GM19023 (cell line): ENCODE measurements at regions not wholly inside any gene's neighbourhood (a gene's known extent, or its start where the extent isn't known, plus 50 kb on each side); places are given as distances from the start of the nearest gene placed in this dataset.
"Not testable (repeated sequence)": the region's sequence is repeated elsewhere in the genome, so short reads cannot be mapped to it uniquely, and the experiment has no call there.

Source experiments
- ATAC-seq: cut with Tn5 transposase; IDR thresholded peaks from one replicate; pipeline ENCODE4 v1.9.1; 2021; ENCODE audit warnings: mild to moderate bottlenecking, moderate library complexity; ENCODE audit not compliant: unreplicated experiment

DNA sequence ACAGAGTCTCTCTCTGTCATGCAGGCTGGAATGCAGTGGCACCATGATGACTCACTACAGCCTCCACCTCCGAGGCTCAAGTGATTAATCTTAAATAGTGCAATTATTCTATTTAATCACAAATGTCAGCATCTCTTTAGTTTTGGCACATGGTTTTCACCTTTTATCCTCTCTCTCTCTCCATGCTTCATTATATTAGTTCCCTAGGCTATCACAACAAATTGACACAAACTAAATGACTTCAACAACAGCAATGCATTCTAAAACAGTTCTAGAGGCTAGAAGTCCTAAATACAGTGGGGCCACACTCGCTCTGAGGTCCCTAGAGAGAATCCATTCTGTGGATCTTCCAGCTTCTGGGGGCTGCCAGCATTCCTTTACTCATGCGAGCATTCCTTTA, 178.2 kb upstream of the ZNG1F start:
- not testable (repeated sequence) for ATAC-seq

- ATAC-seq: not testable (repeated sequence)
Measured at GRCh38 chr9:41361790-41362189, 172.7 kb upstream of the ZNG1F start.

- ATAC-seq: not testable (repeated sequence)
Measured at GRCh38 chr9:41359116-41359515, 170.0 kb upstream of the ZNG1F start.

DNA sequence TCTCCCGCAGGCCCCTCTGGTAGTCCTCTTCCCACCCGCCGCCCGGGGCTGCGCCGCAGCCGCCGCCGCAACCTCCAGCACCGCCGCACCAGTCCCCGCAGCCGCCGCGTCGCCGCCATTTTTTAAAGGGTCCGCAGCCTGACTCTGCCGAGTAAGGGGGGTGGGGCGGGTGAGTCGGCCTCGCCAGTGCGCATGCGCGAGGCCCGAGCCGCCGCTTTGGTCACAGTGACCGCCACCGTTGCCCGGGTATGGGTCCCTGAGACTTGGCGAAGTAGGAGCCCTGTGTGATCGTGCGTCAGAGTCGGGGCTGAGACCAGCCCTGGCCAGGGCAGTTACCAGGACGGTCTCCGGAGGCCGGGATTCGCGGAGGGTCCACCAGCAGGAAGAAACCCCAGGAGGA, 169.6 kb upstream of the ZNG1F start:
- not testable (repeated sequence) for ATAC-seq

DNA sequence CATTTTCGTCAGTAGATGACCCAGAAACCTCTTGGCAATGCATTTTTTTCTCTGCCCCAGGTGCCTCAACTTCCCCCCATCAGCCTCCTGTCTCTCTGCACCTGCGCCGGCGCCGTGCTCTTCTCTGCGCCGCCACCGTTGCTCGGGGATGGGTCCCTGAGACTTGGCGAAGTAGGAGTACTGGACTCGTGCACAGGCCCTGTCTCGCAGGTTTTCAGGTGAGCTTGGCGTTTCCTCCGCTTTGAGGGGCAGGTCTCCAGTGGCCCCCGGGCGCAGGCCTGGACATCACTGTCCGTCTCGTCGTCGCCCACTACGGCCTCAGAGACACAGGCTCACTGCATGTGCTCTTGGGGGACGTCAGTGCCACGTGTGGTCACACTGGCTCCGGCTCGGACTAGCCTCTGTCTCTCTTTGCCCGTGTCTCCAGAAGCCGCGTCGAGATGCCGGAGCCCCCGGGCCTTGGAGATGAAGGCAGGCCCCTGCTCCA, 168.8 kb upstream of the ZNG1F start:
- ATAC-seq: not testable (repeated sequence)

- ATAC-seq: not testable (repeated sequence)
Measured at GRCh38 chr9:41357350-41357748, 168.2 kb upstream of the ZNG1F start.

DNA sequence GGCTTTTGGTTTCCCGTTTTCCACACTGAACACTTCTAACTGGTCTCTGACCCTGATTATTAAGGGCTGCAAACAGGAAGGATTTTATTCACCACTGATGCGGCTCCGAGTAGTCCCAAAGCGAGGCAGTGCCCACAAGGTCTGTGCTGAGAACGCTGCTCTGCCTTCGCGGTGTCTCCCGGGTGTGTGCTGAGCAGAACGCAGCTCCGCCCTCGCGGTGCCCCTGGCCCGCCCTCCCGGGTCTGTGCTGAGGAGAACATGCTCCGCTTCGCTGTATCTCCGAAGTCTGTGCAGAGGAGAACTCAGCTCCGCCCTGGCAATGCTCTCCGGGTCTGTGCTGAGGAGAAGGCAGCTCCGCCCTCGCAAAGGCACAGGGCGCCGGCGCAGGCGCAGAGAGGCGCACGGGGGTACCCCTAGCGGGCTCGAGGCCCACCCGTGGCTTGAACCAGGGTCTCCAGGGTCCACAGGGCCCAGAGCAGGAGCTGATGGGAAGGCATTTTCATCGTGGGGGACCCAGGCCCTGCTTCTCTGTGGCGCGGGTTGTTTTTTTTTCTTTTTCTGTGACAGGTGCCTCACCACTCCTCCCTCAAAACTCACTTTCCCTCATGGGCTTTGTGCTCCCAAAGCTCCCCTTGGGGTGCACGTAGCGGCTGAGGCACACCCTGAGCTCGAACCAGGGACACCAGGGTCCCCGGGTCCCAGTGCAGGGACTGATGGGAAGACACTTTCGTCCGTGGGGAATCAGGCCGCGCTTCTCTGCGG, 167.7 kb upstream of the ZNG1F start:
- not testable (repeated sequence) for ATAC-seq

DNA sequence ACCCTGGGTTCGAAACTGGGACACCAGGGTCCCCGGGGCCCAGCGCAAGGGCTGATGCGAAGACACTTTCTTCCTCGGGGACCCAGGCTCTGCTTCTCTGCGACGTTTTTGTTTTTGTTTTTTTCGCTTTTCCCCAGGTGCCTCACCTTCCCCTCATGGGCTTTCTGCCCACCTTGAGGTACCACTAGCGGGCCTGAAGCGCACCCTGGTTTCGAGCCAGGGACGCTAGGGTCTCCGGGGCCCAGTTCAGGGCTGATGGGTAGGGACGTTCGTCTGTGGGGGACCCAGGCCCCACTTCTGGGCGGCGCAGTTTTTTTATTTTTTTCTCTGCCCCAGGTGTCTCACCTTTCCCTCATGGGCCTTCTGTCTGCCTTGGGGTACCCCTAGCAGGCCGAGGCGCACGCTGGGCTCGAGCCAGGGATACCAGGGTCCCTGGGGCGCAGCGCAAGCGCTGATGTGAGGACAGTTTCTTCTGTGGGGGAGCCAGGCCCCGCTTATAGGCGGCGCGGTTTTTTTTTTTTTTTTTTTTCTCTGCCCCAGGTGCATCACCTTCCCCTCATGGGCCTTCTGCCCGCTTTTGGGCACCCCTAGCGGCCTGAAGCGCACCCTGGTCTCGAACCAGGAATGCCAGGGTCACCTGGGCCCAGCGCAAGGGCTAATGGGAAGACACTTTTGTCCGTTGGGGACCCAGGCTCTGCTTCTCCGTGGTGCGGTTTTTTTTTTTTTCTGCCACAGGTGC, 166.8 kb upstream of the ZNG1F start:
- ATAC-seq: not testable (repeated sequence)

DNA sequence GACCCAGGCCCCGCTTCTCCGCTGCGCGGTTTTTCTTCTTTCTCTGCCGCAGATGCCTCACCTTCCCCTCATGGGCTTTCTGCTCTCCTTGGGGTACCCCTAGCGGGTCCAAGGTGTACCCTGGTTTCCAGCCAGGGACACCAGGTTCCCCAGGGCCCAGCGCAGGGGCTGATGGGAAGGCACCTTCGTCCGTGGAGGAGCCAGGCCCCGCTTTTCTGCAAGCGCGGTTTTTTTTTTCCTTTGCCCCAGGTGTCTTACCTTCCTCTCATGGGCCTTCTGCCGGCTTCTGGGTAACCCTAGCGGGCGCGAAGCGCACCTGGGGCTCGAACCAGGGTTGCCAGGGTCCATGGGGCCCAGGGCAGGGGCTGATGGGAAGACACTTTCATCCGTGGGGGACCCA, 165.9 kb upstream of the ZNG1F start:
- ATAC-seq: not testable (repeated sequence)

DNA sequence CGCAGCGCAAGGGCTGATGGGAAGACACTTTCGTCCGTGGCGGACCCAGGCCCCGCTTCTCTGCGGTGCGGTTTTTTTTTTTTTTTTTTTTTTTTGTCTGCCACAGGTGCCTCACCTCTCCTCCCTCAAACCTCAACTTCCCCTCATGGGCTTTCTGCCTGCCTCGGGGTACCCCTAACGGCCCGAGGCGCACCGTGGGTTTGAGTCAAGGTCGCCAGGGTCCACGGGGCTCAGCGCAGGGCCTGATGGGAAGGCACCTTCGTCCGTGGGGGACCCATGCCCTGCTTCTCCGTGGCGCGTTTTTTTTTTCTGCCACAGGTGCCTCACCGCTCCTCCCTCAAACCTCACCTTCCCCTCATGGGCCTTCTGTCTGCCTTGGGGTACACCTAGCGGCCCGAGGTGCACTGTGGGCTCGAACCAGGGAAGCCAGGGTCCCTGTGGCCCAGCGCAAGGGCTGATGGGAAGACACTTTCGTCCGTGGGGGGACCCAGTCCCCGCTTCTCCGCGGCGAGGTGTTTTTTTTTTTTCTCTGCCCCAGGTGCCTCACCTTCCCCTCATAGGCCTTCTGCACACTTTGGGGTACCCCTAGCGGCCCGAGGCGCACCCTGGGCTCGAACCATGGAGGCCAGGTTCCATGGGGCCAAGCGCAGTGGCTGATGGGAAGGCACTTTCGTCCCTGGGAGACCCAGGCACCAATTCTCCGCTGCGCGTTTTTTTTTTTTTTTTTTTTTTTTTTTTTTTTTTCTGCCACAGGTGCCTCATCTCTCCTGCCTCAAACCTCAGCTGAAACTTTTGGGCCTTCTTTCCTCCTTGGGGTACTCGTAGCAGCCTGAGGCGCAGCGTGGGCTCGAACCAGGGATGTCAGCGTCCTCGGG, 165.2 kb upstream of the ZNG1F start:
- not testable (repeated sequence) for ATAC-seq

DNA sequence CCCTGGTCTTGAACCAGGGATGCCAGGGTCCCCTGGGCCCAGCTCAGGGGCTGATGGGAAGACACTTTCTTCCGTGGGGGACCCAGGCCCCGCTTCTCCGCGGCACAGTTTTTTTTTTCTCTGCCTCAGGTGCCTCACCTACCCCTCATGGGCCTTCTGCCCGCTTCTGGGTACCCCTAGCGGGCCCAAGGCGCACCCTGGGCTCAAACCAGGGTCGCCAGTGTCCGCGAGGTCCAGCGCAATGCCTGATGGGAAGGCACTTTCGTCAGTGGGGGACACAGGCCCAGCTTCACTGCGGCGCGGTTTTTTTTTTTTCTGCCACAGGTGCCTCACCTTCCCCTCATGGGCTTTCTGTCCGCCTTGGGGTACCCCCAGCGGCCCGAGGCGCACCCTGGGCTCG, 163.9 kb upstream of the ZNG1F start:
- ATAC-seq: not testable (repeated sequence)

- not testable (repeated sequence) for ATAC-seq
Measured at GRCh38 chr9:41352390-41352789, 163.3 kb upstream of the ZNG1F start.

GRCh38 chr9:41347893-41348292, 158.8 kb upstream of the ZNG1F start:
- ATAC-seq: not testable (repeated sequence)

- not testable (repeated sequence) for ATAC-seq
Measured at GRCh38 chr9:41332562-41332961, 143.4 kb upstream of the ZNG1F start.

DNA sequence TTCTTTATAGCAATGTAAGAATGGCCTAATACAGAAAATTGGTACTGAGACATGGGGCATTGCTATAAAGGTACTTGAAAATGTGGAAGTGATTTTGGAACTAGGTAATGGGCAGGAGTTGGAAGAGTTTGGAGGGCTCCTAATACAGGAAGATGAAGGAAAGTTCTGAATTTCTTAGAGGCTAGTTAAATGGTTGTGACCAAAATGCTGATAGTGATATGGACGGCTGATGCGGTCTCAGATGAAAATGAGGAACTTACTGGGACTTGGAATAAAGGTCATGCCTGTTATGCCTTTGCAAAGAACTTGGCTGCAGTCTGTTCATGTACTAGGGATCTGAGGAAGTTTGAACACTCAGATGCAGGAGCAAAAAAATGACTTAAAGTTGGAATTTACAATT, 132.2 kb upstream of the ZNG1F start:
- not testable (repeated sequence) for ATAC-seq

- not testable (repeated sequence) for ATAC-seq
Measured at GRCh38 chr9:41308953-41309352, 119.8 kb upstream of the ZNG1F start.

DNA sequence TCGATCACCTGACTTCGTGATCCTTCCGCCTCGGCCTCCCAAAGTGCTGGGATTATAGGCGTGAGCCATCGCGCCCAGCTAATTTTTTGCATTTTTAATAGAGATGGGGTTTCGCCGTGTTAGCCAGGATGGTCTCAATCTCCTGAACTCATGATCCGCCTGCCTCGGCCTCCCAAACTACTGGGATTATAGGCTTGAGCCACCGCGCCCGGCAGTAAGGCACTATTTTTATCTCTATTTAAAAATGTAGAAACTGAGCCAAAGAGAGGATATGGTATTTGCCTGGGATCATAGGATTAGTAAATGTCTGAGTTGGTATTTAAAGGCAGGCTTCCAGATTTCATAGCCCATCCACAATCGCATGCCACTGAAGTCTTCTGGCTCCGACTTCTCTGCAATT, 96.6 kb upstream of the ZNG1F start:
- ATAC-seq: not testable (repeated sequence)

GRCh38 chr9:41280299-41281238, 91.5 kb upstream of the ZNG1F start:
- not testable (repeated sequence) for ATAC-seq

GRCh38 chr9:41279437-41279836, 90.3 kb upstream of the ZNG1F start:
- ATAC-seq: not testable (repeated sequence)

DNA sequence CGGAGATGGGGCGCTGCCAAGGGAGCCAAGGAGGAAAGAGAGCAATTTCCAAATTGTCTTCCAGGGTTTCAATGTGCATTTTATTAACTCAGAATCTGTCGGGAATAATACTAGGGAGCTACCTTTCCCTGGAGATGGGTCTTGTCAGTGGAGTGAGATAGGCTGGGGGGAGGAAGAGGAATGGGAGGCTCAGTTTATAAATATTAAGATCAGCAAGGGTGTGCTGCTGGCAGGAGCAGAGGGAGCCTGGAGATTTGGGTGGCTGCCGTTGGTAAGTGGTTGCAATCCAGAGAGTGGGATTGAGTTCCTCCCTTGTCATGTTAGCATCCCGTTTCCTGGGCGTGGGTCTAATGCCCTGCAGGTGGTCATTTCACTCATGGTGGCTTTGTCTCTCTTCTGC, 89.9 kb upstream of the ZNG1F start:
- not testable (repeated sequence) for ATAC-seq
